ENCODE measurements at regions not wholly inside any gene's neighbourhood (a gene's known extent, or its start where the extent isn't known, plus 50 kb on each side); places are given as distances from the start of the nearest gene placed in this dataset.

DNA sequence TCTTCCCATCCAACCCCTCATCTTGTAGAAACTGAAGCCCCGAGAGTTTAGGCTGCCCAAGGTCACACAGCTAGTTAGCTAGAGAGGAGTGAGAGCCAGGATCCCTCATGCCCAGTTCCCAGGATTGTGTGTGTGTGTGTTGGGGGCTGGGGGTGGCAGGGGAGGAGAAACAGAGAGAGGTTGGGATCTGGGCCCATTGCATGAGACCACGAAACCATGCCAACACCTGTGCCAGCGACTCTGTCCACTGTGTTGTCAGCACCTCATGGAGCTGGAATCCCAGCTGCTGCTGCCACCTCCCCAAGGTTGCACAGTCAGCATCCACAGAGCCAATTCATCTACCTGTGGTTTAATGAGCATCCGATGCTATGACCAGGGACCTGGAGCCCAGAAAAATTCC, 115.4 kb upstream of the ZC3H12A start:
- no peak for TF ChIP-seq EZH2phosphoT487 (conservative IDR thresholded peaks at IDR 0.05; ENCODE audit: low read length)
- no peak for TF ChIP-seq CTCF (IDR thresholded peaks at IDR 0.05; ENCODE audit: insufficient read depth, low read length, poor library complexity, severe bottlenecking)

Measured in SU-DHL-6 (cell line).